ENCODE measurements at regions not wholly inside any gene's neighbourhood (a gene's known extent, or its start where the extent isn't known, plus 50 kb on each side); places are given as distances from the start of the nearest gene placed in this dataset.

DNA sequence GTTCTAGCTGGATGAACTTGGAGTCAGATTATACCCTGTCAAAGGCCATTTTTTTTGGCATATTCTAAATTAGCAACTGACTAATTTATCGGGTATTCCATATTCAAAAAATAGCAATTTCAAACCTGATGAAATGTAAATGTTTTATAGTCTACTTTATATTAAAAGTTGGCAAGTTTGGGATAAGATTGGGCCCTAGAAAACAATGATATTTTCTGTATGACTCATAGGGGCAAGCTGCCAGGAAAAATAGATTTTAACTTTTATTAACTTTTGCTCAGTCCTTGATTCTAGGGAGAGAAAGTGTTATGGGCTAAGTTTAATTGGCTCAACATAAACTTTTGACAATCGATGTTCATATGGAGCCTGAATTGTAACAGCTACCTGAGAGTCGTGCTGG lies 576.9 kb upstream of the B3GALT2 start:
- TF ChIP-seq, protein P1, sequence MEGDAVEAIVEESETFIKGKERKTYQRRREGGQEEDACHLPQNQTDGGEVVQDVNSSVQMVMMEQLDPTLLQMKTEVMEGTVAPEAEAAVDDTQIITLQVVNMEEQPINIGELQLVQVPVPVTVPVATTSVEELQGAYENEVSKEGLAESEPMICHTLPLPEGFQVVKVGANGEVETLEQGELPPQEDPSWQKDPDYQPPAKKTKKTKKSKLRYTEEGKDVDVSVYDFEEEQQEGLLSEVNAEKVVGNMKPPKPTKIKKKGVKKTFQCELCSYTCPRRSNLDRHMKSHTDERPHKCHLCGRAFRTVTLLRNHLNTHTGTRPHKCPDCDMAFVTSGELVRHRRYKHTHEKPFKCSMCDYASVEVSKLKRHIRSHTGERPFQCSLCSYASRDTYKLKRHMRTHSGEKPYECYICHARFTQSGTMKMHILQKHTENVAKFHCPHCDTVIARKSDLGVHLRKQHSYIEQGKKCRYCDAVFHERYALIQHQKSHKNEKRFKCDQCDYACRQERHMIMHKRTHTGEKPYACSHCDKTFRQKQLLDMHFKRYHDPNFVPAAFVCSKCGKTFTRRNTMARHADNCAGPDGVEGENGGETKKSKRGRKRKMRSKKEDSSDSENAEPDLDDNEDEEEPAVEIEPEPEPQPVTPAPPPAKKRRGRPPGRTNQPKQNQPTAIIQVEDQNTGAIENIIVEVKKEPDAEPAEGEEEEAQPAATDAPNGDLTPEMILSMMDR (IDR thresholded peaks at IDR 0.05; ENCODE audit: insufficient read depth, low read depth, low read length) = no peak
- no peak for DNase-seq (ENCODE audit: low read depth)

DNA sequence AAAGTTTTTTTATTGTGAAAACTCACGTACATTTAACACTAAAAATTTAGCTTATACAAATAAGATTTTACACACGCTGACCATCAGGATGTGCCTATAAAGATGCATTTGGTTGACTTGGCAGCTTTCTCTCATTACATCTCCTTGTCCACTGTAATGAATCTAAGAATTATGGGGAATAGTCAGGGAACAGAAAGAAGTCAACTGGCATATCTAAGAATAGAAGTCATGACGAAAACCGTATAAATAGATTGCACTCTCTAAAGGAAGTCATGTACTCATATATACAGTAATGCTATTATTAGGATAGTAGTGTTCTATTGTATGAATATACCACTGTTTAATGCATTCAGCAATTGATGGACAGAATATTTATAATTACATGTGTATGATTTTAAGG lies 575.8 kb upstream of the B3GALT2 start:
- no peak for DNase-seq (ENCODE audit: low read depth)
- TF ChIP-seq, protein P1 (IDR thresholded peaks at IDR 0.05; ENCODE audit: insufficient read depth, low read depth, low read length) = no peak
- no peak overlapping the region for H3K4me3 ChIP-seq (ENCODE audit: low read depth, low read length)

More for the DNA sequence above, 576.9 kb upstream of the B3GALT2 start:
- no peak overlapping the region for H3K4me3 ChIP-seq (ENCODE audit: low read depth, low read length)

DNA sequence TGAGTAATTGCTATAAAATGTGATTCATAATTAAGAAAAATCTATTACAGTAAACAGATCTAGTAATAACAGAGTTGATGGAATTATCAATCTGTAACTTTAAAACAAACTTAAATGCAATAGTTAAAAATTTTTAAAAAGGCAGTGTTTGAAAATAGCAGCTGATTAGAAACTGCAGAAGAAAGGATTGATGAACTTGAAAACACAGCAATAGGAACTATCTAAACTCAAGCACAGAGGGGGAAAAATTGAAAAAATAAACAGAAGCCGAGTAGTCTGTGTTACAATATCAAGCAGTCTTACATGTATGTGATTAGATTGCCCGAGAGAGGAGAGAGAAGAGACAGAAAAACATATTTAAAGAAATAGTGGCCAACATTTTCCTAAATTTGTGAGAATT lies 569.0 kb upstream of the B3GALT2 start:
- H3K4me3 ChIP-seq (ENCODE audit: low read depth, low read length) = no peak overlapping the region
- DNase-seq (ENCODE audit: low read depth) = no peak
- TF ChIP-seq, protein P1 (IDR thresholded peaks at IDR 0.05; ENCODE audit: insufficient read depth, low read depth, low read length) = no peak

DNA sequence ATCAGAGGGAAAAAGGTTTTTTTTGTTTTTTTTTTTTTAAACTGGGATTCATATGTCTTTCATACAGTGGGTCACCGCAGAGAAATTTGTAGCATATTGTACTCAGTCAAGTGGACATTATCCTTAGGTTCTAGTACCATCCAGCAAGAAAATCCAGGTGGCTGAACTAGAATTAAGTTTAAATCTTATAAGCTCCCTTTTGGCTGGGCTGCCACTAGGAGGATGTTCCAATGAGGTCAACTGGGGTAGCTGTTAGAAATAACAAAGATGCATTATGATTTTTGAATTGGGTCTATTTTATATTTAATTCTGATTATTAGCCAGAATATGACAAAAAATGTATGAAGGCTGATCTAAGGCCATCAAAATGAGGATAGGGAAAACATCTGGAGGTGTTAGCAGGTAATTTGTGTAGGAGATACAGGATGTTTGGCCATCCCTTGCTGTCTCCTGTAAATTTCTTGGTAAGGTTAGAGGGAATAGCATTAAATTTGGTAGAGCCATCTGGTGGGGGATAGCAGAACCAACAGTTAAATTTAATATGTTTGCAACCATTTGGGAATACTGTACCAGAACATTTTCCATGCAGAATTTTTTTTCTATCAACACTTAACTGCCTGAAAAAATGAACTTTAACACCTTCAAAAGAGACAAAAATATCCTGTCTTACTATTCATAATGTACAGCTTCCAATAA lies 568.5 kb upstream of the B3GALT2 start:
- no peak for DNase-seq (ENCODE audit: low read depth)
- no peak overlapping the region for H3K4me3 ChIP-seq (ENCODE audit: low read depth, low read length)
- TF ChIP-seq, protein P1 (IDR thresholded peaks at IDR 0.05; ENCODE audit: insufficient read depth, low read depth, low read length) = peak; percentile 26

DNA sequence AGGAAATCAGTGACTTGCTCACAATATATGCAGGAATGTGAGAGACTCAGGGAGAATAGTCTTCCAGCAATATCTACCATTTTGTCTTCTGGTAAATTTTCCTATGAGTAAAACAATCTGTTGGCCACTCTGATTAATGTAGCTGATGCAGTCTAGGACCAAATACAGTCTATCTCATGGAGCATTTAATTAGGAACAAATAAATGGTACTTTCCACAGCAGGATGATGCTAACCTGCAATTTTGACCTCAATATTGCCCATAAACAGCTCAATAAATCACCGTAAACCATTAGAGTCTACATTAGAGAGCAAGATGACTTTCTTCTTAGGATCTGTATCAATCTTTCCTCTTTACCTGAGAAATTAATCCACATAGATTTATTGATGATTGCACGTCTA lies 567.7 kb upstream of the B3GALT2 start:
- TF ChIP-seq, protein P1 (IDR thresholded peaks at IDR 0.05; ENCODE audit: insufficient read depth, low read depth, low read length) = no peak
- DNase-seq (ENCODE audit: low read depth) = no peak
- no peak overlapping the region for H3K4me3 ChIP-seq (ENCODE audit: low read depth, low read length)

DNA sequence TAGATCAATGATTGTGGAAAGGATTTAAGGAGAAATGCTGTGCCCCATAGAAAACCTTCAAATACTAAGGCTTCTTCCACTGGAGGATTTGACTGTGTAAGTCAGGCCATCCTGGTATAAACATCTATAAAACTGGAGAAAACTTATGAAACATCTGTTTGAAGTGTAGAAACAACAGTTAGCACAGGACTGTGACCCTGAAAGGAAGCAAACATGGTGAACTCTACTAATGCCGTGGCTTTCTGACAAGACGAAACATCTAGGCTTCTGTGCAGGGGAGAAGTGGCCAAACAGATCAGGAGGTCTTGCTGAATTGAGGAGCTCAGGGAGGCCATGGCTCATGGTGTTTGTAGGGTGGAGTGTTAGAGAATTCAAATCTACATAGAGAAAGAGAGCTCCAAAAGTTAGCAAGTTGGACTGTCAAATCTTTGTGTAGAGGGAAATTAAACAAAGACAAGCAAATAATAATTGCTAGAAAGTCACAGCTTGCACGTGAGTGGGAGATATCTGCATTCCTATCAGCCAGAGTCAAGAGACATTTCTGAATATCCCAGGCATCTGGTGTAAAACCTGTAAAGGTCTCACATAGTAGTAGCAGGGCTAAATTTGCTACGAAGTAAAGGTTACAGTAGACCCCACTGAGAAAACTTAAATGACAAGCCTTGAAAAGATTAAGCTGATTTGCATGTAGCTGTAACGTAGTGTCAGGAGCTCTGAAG lies 566.8 kb upstream of the B3GALT2 start:
- DNase-seq (ENCODE audit: low read depth) = peak; percentile 49
- TF ChIP-seq, protein P1 (IDR thresholded peaks at IDR 0.05; ENCODE audit: insufficient read depth, low read depth, low read length) = no peak
- H3K4me3 ChIP-seq (ENCODE audit: low read depth, low read length) = no peak overlapping the region

Data from fibroblast of villous mesenchyme (primary cell).